Type B pancreatic cell (in vitro differentiated cells): ENCODE measurements at regions not wholly inside any gene's neighbourhood (a gene's known extent, or its start where the extent isn't known, plus 50 kb on each side); places are given as distances from the start of the nearest gene placed in this dataset.
A peak's percentile ranks its signal among the peaks of the same experiment; 100 is the strongest.

Experiments
- DNase-seq: peaks from one replicate; pipeline ENCODE4 v3.0.0; 2021; ENCODE audit warnings: mixed read lengths; ENCODE audit not compliant: unreplicated experiment; ENCODE audit errors: extremely low spot score
- H3K27ac Mint-ChIP-seq: 2 replicates; pipeline ENCODE4 v1.8.0; 2021; ENCODE audit warnings: mild to moderate bottlenecking, mixed read lengths
- H3K27me3 Mint-ChIP-seq: 2 replicates; pipeline ENCODE4 v1.8.0; 2021; ENCODE audit warnings: mixed read lengths
- H3K36me3 Mint-ChIP-seq: 2 replicates; pipeline ENCODE4 v1.8.0; 2021; ENCODE audit warnings: mixed read lengths
- H3K4me1 Mint-ChIP-seq: one replicate; pipeline ENCODE4 v1.8.0; 2021; ENCODE audit warnings: mixed read lengths; ENCODE audit not compliant: unreplicated experiment
- H3K4me3 Mint-ChIP-seq: 2 replicates; pipeline ENCODE4 v1.8.0; 2021; ENCODE audit warnings: mild to moderate bottlenecking, mixed read lengths
- H3K9me3 Mint-ChIP-seq: 2 replicates; pipeline ENCODE4 v1.8.0; 2021; ENCODE audit warnings: mixed read lengths
- TF ChIP-seq, protein P1 (sequence below): fragments of 200-600 bp; sonication (generic); conservative IDR thresholded peaks from 2 replicates; pipeline ENCODE4 v1.5.0; 2021; ENCODE audit warnings: antibody characterized with exemption, mild to moderate bottlenecking

DNA sequence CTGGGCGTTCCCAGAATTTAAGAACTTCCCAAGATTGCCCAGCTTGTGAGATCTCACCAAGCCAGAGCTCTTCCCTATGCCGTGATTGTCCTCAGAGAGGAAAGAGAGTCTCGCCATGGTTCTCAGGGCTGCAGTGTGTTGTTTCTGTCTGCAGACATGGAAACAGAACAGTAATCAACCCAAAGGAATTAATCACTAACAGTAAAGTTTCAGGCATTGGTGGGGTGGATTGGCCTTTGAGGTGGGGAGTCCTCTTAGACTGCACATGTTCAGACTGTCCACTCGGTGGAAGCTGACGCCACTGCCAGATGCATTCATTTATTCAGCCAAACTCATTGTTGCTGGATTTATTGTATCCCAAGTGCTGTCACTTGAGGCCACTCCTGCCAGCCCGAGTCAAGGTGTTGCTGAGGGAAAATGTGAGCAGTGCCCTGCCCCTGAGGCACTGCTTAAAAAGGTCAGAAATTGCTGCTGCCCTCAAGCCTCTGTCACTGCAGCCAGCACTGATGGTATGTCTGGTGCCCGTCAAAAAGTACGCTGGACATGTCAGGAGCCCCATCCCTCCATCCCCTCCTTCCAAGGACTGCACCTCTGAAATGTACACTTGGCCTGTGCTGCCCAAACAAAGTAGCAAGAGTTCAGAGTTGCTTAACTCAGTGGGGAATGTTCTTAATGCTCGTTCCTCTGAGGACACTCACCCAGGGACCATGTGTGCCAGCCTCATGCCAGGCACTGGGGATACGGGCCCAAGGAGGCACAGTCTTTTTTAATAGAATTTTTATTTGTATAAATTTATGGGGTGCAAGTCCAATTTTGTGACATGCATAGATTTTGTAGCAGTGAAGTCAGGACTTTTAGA, 201.0 kb downstream of the GLI2 start:
- H3K27me3 Mint-ChIP-seq = peaks cover 13% of the 10 kb centered on the region
- H3K9me3 Mint-ChIP-seq = no peaks in the 10 kb centered on the region
- peaks cover 9% of the 10 kb centered on the region for H3K36me3 Mint-ChIP-seq
- peak overlapping the region; percentile 24 for H3K4me3 Mint-ChIP-seq
- DNase-seq = no peak
- no peak overlapping the region for H3K27ac Mint-ChIP-seq
- peaks cover 72% of the 10 kb centered on the region for H3K4me1 Mint-ChIP-seq
- TF ChIP-seq, protein P1, sequence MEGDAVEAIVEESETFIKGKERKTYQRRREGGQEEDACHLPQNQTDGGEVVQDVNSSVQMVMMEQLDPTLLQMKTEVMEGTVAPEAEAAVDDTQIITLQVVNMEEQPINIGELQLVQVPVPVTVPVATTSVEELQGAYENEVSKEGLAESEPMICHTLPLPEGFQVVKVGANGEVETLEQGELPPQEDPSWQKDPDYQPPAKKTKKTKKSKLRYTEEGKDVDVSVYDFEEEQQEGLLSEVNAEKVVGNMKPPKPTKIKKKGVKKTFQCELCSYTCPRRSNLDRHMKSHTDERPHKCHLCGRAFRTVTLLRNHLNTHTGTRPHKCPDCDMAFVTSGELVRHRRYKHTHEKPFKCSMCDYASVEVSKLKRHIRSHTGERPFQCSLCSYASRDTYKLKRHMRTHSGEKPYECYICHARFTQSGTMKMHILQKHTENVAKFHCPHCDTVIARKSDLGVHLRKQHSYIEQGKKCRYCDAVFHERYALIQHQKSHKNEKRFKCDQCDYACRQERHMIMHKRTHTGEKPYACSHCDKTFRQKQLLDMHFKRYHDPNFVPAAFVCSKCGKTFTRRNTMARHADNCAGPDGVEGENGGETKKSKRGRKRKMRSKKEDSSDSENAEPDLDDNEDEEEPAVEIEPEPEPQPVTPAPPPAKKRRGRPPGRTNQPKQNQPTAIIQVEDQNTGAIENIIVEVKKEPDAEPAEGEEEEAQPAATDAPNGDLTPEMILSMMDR = no peak

DNA sequence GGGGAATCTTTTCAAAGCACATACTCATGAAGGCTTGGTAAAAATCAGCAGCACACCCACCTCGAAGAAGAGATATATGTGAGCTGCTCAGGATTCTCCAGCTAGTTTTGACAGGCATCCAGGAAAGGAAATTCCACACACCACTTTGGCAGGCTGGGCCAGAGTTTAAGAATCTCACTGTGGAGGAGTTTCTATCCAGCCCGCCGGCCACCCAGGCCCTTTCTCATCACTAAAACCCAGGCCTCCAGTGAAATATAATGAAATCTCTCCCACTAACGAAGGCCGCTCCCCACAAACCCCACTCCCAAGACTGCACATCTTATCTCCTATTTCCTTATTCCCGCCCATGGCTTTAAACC, 202.0 kb downstream of the GLI2 start:
- H3K27ac Mint-ChIP-seq = peak overlapping the region; percentile 8
- peaks cover 10% of the 10 kb centered on the region for H3K36me3 Mint-ChIP-seq
- peaks cover 72% of the 10 kb centered on the region for H3K4me1 Mint-ChIP-seq

DNA sequence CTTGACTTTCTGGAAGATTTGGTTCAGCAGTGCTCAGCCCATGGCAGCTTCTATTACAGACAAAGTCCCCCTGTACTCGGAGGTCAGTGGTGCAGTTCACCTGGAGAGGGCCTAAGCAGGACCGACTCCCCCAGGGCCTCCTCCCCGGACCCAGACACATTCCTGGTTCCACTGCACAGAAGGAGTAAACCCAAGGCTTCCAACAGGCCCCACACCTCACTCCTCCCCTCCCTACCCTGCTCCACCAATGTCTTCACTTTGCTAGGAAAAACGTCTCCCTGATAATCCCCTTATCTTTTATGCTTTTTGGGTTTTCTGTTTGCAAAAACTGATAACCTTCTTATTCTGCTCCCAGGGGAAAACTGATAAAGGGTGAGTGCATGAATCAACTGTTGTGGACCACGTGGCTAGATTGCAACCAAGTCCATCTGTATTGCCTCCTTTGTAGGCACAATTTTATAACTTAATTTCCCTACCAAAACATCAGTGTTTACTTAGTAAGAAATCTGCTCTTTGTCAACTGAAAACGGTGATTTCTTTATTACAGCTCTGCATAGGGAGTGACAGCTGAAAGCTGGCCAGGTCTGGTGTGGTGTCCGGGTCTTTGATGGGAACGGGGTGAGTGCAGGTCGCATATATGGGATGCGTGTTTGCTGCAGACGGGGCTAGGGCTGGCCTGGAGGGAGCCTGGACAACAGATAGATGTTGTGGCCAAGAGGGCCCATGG, 202.5 kb downstream of the GLI2 start:
- Mint-ChIP-seq H3K36me3 (peaks cover 13% of the 10 kb centered on the region), H3K4me3 (peak overlapping the region; percentile 7), H3K27ac (peak overlapping the region; percentile 8), H3K9me3 (peaks cover 4% of the 10 kb centered on the region), H3K4me1 (peaks cover 72% of the 10 kb centered on the region), H3K27me3 (peaks cover 17% of the 10 kb centered on the region)
- DNase-seq = no peak
- TF ChIP-seq, protein P1 = no peak

More for the DNA sequence above, 202.0 kb downstream of the GLI2 start:
- peak overlapping the region; percentile 7 for H3K4me3 Mint-ChIP-seq
- H3K27me3 Mint-ChIP-seq = peaks cover 15% of the 10 kb centered on the region
- TF ChIP-seq, protein P1 = no peak
- peaks cover under 1% of the 10 kb centered on the region for H3K9me3 Mint-ChIP-seq
- DNase-seq = no peak

- H3K4me1 Mint-ChIP-seq = peaks cover 64% of the 10 kb centered on the region
- no peak for DNase-seq
- H3K4me3 Mint-ChIP-seq = no peak overlapping the region
- H3K36me3 Mint-ChIP-seq = peaks cover 9% of the 10 kb centered on the region
- H3K27ac Mint-ChIP-seq = no peak overlapping the region
- H3K27me3 Mint-ChIP-seq = peaks cover 13% of the 10 kb centered on the region
- TF ChIP-seq, protein P1 = no peak
- peaks cover 4% of the 10 kb centered on the region for H3K9me3 Mint-ChIP-seq
These were observed 204.1 kb downstream of the GLI2 start for GRCh38 chr2:120939595-120940318.

DNA sequence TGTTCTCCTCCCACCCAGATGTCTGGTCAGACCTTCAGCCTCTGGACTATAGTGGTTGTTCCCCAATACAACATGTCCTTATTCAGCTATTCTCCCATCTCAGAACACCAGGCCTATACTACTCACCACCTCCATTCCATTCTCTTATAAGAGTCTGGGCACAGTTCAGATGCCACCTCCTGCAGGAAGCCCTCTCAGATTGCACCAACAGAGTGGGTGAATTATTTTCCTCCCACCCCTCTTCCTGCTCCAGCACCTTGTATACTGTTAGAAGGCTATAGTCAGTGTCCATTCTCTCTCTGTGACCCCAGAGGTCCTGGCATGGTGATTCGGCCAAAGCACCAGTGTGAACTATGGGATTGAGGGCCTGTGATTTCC, 204.6 kb downstream of the GLI2 start:
- Mint-ChIP-seq H3K4me3 (no peak overlapping the region), H3K36me3 (peaks cover 9% of the 10 kb centered on the region), H3K27me3 (peaks cover 13% of the 10 kb centered on the region), H3K4me1 (peaks cover 59% of the 10 kb centered on the region), H3K9me3 (peaks cover 4% of the 10 kb centered on the region), H3K27ac (no peak overlapping the region)
- TF ChIP-seq, protein P1 = no peak
- no peak for DNase-seq
